ENCODE measurements at regions not wholly inside any gene's neighbourhood (a gene's known extent, or its start where the extent isn't known, plus 50 kb on each side); places are given as distances from the start of the nearest gene placed in this dataset.

- Histone ChIP-seq H3K4me3 (ENCODE audit: insufficient read depth, low read length, poor library complexity, severe bottlenecking) (no peak overlapping the region), H3K36me3 (ENCODE audit: low read length) (no peaks in the 10 kb centered on the region), H3K9me3 (ENCODE audit: insufficient read depth, low read length) (no peaks in the 10 kb centered on the region), H3K9me2 (replicated peaks; ENCODE audit: insufficient read depth, low read length) (no peaks in the 10 kb centered on the region), H3F3A (ENCODE audit: insufficient read depth) (no peaks in the 10 kb centered on the region), H3K27ac (ENCODE audit: low read depth, low read length) (no peak overlapping the region), H4K20me1 (ENCODE audit: low read depth, low read length) (no peaks in the 10 kb centered on the region), H3K27me3 (ENCODE audit: low read length) (no peaks in the 10 kb centered on the region), H2AFZ (ENCODE audit: low read depth, low read length, severe bottlenecking) (no peak overlapping the region), H3K9ac (ENCODE audit: low read length) (no peak overlapping the region), H3K79me2 (ENCODE audit: insufficient read depth, low read length) (no peaks in the 10 kb centered on the region), H3K4me2 (ENCODE audit: low read depth, low read length, poor library complexity, severe bottlenecking) (no peak overlapping the region)
- TF ChIP-seq EZH2phosphoT487 (conservative IDR thresholded peaks at IDR 0.05; ENCODE audit: low read length) = no peak
- TF ChIP-seq CTCF (IDR thresholded peaks at IDR 0.05; ENCODE audit: insufficient read depth, low read length, poor library complexity, severe bottlenecking) = no peak
Observed at GRCh38 chr5:163281512-163281911, 155.9 kb upstream of the CCNG1 start.

GRCh38 chr5:163293836-163294235 lies 143.6 kb upstream of the CCNG1 start:
- Histone ChIP-seq H3K4me3 (ENCODE audit: insufficient read depth, low read length, poor library complexity, severe bottlenecking) (no peak overlapping the region), H3K9me2 (replicated peaks; ENCODE audit: insufficient read depth, low read length) (no peaks in the 10 kb centered on the region), H3K9me3 (ENCODE audit: insufficient read depth, low read length) (no peaks in the 10 kb centered on the region), H4K20me1 (ENCODE audit: low read depth, low read length) (no peaks in the 10 kb centered on the region), H3K79me2 (ENCODE audit: insufficient read depth, low read length) (no peaks in the 10 kb centered on the region), H2AFZ (ENCODE audit: low read depth, low read length, severe bottlenecking) (no peak overlapping the region), H3K9ac (ENCODE audit: low read length) (no peak overlapping the region), H3K4me2 (ENCODE audit: low read depth, low read length, poor library complexity, severe bottlenecking) (no peak overlapping the region), H3K27ac (ENCODE audit: low read depth, low read length) (no peak overlapping the region), H3K27me3 (ENCODE audit: low read length) (no peaks in the 10 kb centered on the region), H3K36me3 (ENCODE audit: low read length) (no peaks in the 10 kb centered on the region), H3F3A (ENCODE audit: insufficient read depth) (no peaks in the 10 kb centered on the region)
- no peak for TF ChIP-seq EZH2phosphoT487 (conservative IDR thresholded peaks at IDR 0.05; ENCODE audit: low read length)
- no peak for TF ChIP-seq CTCF (IDR thresholded peaks at IDR 0.05; ENCODE audit: insufficient read depth, low read length, poor library complexity, severe bottlenecking)

- Histone ChIP-seq H3K4me3 (ENCODE audit: insufficient read depth, low read length, poor library complexity, severe bottlenecking) (no peak overlapping the region), H4K20me1 (ENCODE audit: low read depth, low read length) (no peaks in the 10 kb centered on the region), H3K36me3 (ENCODE audit: low read length) (no peaks in the 10 kb centered on the region), H3K9me2 (replicated peaks; ENCODE audit: insufficient read depth, low read length) (no peaks in the 10 kb centered on the region), H3K9me3 (ENCODE audit: insufficient read depth, low read length) (no peaks in the 10 kb centered on the region), H3K27me3 (ENCODE audit: low read length) (no peaks in the 10 kb centered on the region), H3F3A (ENCODE audit: insufficient read depth) (no peaks in the 10 kb centered on the region), H3K27ac (ENCODE audit: low read depth, low read length) (no peak overlapping the region), H3K9ac (ENCODE audit: low read length) (no peak overlapping the region), H3K79me2 (ENCODE audit: insufficient read depth, low read length) (no peaks in the 10 kb centered on the region), H3K4me2 (ENCODE audit: low read depth, low read length, poor library complexity, severe bottlenecking) (no peak overlapping the region), H2AFZ (ENCODE audit: low read depth, low read length, severe bottlenecking) (no peak overlapping the region)
- TF ChIP-seq CTCF (IDR thresholded peaks at IDR 0.05; ENCODE audit: insufficient read depth, low read length, poor library complexity, severe bottlenecking) (no peak), EZH2phosphoT487 (conservative IDR thresholded peaks at IDR 0.05; ENCODE audit: low read length) (no peak)
Observed at GRCh38 chr5:163303718-163304117, 133.7 kb upstream of the CCNG1 start.

All from SU-DHL-6 (cell line).